ENCODE measurements at regions not wholly inside any gene's neighbourhood (a gene's known extent, or its start where the extent isn't known, plus 50 kb on each side); places are given as distances from the start of the nearest gene placed in this dataset.
"Not testable (repeated sequence)": the region's sequence is repeated elsewhere in the genome, so short reads cannot be mapped to it uniquely, and the experiment has no call there.

- DNase-seq (ENCODE audit: insufficient read length, low spot score) (no peak), FAIRE-seq (no peak)
- TF ChIP-seq CTCF (IDR thresholded peaks at IDR 0.05; ENCODE audit: insufficient read depth, missing control alignments): no peak
Observed at GRCh38 chr11:25247336-25247735, 750.5 kb downstream of the LUZP2 start.

- DNase-seq (ENCODE audit: insufficient read length, low spot score): no peak
- FAIRE-seq: no peak
- no peak for TF ChIP-seq CTCF (IDR thresholded peaks at IDR 0.05; ENCODE audit: insufficient read depth, missing control alignments)
Observed at GRCh38 chr11:25252854-25253253, 756.0 kb downstream of the LUZP2 start.

GRCh38 chr11:25263861-25264260 lies 767.0 kb downstream of the LUZP2 start:
- DNase-seq (ENCODE audit: insufficient read length, low spot score); FAIRE-seq: not testable (repeated sequence)

- FAIRE-seq: no peak
- no peak for TF ChIP-seq CTCF (IDR thresholded peaks at IDR 0.05; ENCODE audit: insufficient read depth, missing control alignments)
Observed at GRCh38 chr11:25271301-25271700, 774.4 kb downstream of the LUZP2 start.

GRCh38 chr11:25272214-25272613 lies 775.4 kb downstream of the LUZP2 start:
- FAIRE-seq: no peak
- TF ChIP-seq CTCF (IDR thresholded peaks at IDR 0.05; ENCODE audit: insufficient read depth, missing control alignments): no peak
- DNase-seq (ENCODE audit: insufficient read length, low spot score): no peak

More at GRCh38 chr11:25271301-25271700, 774.4 kb downstream of the LUZP2 start:
- no peak for DNase-seq (ENCODE audit: insufficient read length, low spot score)

GRCh38 chr11:25280821-25281220 lies 784.0 kb downstream of the LUZP2 start:
- FAIRE-seq; DNase-seq (ENCODE audit: insufficient read length, low spot score): not testable (repeated sequence)

- TF ChIP-seq CTCF (IDR thresholded peaks at IDR 0.05; ENCODE audit: insufficient read depth, missing control alignments): no peak
- no peak for DNase-seq (ENCODE audit: insufficient read length, low spot score)
- no peak for FAIRE-seq
Observed at GRCh38 chr11:25293166-25293565, 796.3 kb downstream of the LUZP2 start.

- no peak for TF ChIP-seq CTCF (IDR thresholded peaks at IDR 0.05; ENCODE audit: insufficient read depth, missing control alignments)
- FAIRE-seq: no peak
Observed at GRCh38 chr11:25298450-25298849, 801.6 kb downstream of the LUZP2 start.

More at GRCh38 chr11:25298450-25298849, 801.6 kb downstream of the LUZP2 start:
- no peak for DNase-seq (ENCODE audit: insufficient read length, low spot score)
